SK-N-SH (cell line): ENCODE measurements at regions not wholly inside any gene's neighbourhood (a gene's known extent, or its start where the extent isn't known, plus 50 kb on each side); places are given as distances from the start of the nearest gene placed in this dataset.

Experiments used
- CTCF ChIA-PET: fragments of 300-600, 350-600 bp; formaldehyde crosslinking; extraction: SDS; loops from one replicate; lab custom pipeline; 2021; lab: Yijun Ruan, JAX
- POLR2A ChIA-PET: fragments of 350-600 bp; sonication (Branson Sonifier 250); formaldehyde crosslinking; extraction: SDS; loops from one replicate; lab custom pipeline; 2020; ENCODE audit warnings: antibody characterized with exemption, inconsistent platforms; lab: Yijun Ruan, JAX
- DNase-seq: peaks from one replicate; pipeline ENCODE4 v3.0.0; 2012
- H2AFZ ChIP-seq: fragments of 200-600 bp; sonication (generic); 2 replicates; pipeline ENCODE4 v1.8.1; 2016; ENCODE audit warnings: antibody characterized with exemption, mild to moderate bottlenecking, low read depth
- H3F3A ChIP-seq: fragments of 200-600 bp; sonication (generic); replicated peaks from 2 replicates; pipeline ENCODE3; 2016; ENCODE audit warnings: antibody characterized with exemption, mild to moderate bottlenecking; ENCODE audit not compliant: insufficient read depth
- H3K27ac ChIP-seq, 2 experiments: fragments of 200-500 bp in 1 of 2; fragments of 200-600 bp in 1 of 2; sonication (Bioruptor generic) in 1 of 2; sonication (generic), shearing (Covaris generic) in 1 of 2; 2 replicates each; pipeline versions ENCODE4 v1.5.1 to v1.6.1; 2014 to 2016; ENCODE audit warnings: low read depth in 2 of 2, inconsistent platforms in 1 of 2, low read length in 1 of 2, mild to moderate bottlenecking in 1 of 2, mixed read lengths in 1 of 2
- H3K27me3 ChIP-seq: fragments of 200-600 bp; sonication (generic), shearing (Covaris generic); 2 replicates; pipeline ENCODE4 v1.6.1; 2016; ENCODE audit warnings: mixed run types; ENCODE audit not compliant: insufficient read depth
- H3K36me3 ChIP-seq, 2 experiments: fragments of 200-500 bp in 1 of 2; fragments of 200-600 bp in 1 of 2; sonication (Bioruptor generic) in 1 of 2; sonication (generic) in 1 of 2; replicated peaks in 1 of 2; 2 replicates each; pipeline versions ENCODE3 to v1.5.1; 2014 to 2016; ENCODE audit warnings: low read length in 1 of 2, mild to moderate bottlenecking in 1 of 2; ENCODE audit not compliant: insufficient read depth in 2 of 2, control insufficient read depth in 1 of 2
- H3K4me1 ChIP-seq, 2 experiments: fragments of 200-500 bp in 1 of 2; fragments of 200-600 bp in 1 of 2; sonication (Bioruptor generic) in 1 of 2; sonication (generic), shearing (Covaris generic) in 1 of 2; 2 replicates each; pipeline versions ENCODE4 v1.5.1 to v1.6.1; 2014 to 2016; ENCODE audit warnings: low read depth in 1 of 2, low read length in 1 of 2, mixed run types in 1 of 2; ENCODE audit not compliant: insufficient read depth in 2 of 2, control insufficient read depth in 1 of 2
- H3K4me2 ChIP-seq: fragments of 200-600 bp; sonication (generic), shearing (Covaris generic); 2 replicates; pipeline ENCODE4 v1.6.1; 2017; ENCODE audit warnings: mixed run types
- H3K4me3 ChIP-seq, 2 experiments: fragments of 200-500 bp in 1 of 2; fragments of 200-600 bp in 1 of 2; sonication (Bioruptor generic) in 1 of 2; sonication (generic), shearing (Covaris generic) in 1 of 2; 2 replicates each; pipeline versions ENCODE4 v1.5.1 to v1.8.1; 2014 to 2016; ENCODE audit warnings: low read depth in 2 of 2, inconsistent platforms in 1 of 2, low read length in 1 of 2, mild to moderate bottlenecking in 1 of 2, mixed read lengths in 1 of 2, moderate library complexity in 1 of 2
- H3K79me2 ChIP-seq: fragments of 200-600 bp; sonication (generic); 2 replicates; pipeline ENCODE4 v1.8.1; 2017; ENCODE audit warnings: mild to moderate bottlenecking; ENCODE audit not compliant: insufficient read depth
- H3K9ac ChIP-seq: fragments of 200-600 bp; sonication (generic); 2 replicates; pipeline ENCODE4 v1.6.1; 2017; ENCODE audit warnings: mixed run types
- H3K9me2 ChIP-seq: fragments of 200-600 bp; sonication (generic); 2 replicates; pipeline ENCODE4 v1.6.1; 2017; ENCODE audit warnings: mixed run types
- H3K9me3 ChIP-seq: fragments of 200-600 bp; sonication (generic); 2 replicates; pipeline ENCODE4 v1.6.1; 2017; ENCODE audit warnings: mixed run types, mild to moderate bottlenecking, moderate library complexity
- H4K20me1 ChIP-seq: fragments of 200-600 bp; sonication (generic); 2 replicates; pipeline ENCODE4 v1.6.1; 2017; ENCODE audit warnings: mild to moderate bottlenecking, mixed run types; ENCODE audit not compliant: insufficient read depth
- CHD2 ChIP-seq: fragments of 150-350 bp; IDR thresholded peaks from 2 replicates; pipeline ENCODE4 v1.6.1; 2018; ENCODE audit warnings: low read length; ENCODE audit not compliant: partially characterized antibody
- GATA2 ChIP-seq: sonication (generic); formaldehyde crosslinking; IDR thresholded peaks from 2 replicates; pipeline ENCODE4 v1.5.0; 2020; ENCODE audit warnings: mild to moderate bottlenecking, missing genetic modification reagents
- POLR2AphosphoS5 ChIP-seq: IDR thresholded peaks from 2 replicates; pipeline ENCODE4 v1.6.1; 2012; ENCODE audit warnings: low read depth, low read length
- RCOR1 ChIP-seq: fragments of 150-350 bp; IDR thresholded peaks from 2 replicates; pipeline ENCODE4 v1.6.1; 2017; ENCODE audit warnings: antibody characterized with exemption, low read length
- TAF1 ChIP-seq: IDR thresholded peaks from 2 replicates; pipeline ENCODE4 v1.6.1; 2012; ENCODE audit warnings: low read depth, mild to moderate bottlenecking, low read length, moderate library complexity, borderline replicate concordance
- WGBS: methylation state at CpG from one replicate; pipeline ENCODE4 v1.1.6; 2017; ENCODE audit warnings: low lambda C conversion rate; 5-methylcytosine and 5-hydroxymethylcytosine counted together
- TF ChIP-seq, protein P1 (sequence below): fragments of 200-600 bp; sonication (generic); IDR thresholded peaks from 2 replicates; pipeline ENCODE4 v1.6.1; 2017; ENCODE audit warnings: antibody characterized with exemption, mild to moderate bottlenecking, moderate library complexity
- TF ChIP-seq, protein P2 (sequence below): IDR thresholded peaks from 2 replicates; pipeline ENCODE4 v1.4.0; 2012; ENCODE audit warnings: low read depth, borderline replicate concordance
- TF ChIP-seq, protein P3 (sequence below): IDR thresholded peaks from 2 replicates; pipeline ENCODE4; 2012

- Histone ChIP-seq H3K4me1 (no peaks in the 10 kb centered on the region), H3K27me3 (no peaks in the 10 kb centered on the region), H3K9me2 (no peaks in the 10 kb centered on the region)
- no peak for TF ChIP-seq POLR2AphosphoS5
- TF ChIP-seq, protein P1, sequence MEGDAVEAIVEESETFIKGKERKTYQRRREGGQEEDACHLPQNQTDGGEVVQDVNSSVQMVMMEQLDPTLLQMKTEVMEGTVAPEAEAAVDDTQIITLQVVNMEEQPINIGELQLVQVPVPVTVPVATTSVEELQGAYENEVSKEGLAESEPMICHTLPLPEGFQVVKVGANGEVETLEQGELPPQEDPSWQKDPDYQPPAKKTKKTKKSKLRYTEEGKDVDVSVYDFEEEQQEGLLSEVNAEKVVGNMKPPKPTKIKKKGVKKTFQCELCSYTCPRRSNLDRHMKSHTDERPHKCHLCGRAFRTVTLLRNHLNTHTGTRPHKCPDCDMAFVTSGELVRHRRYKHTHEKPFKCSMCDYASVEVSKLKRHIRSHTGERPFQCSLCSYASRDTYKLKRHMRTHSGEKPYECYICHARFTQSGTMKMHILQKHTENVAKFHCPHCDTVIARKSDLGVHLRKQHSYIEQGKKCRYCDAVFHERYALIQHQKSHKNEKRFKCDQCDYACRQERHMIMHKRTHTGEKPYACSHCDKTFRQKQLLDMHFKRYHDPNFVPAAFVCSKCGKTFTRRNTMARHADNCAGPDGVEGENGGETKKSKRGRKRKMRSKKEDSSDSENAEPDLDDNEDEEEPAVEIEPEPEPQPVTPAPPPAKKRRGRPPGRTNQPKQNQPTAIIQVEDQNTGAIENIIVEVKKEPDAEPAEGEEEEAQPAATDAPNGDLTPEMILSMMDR: no peak
- TF ChIP-seq, all 33 proteins: peak for 0
- no peaks in the 10 kb centered on the region for H3F3A ChIP-seq
- no peak overlapping the region for H3K4me2 ChIP-seq
- H4K20me1 ChIP-seq: no peaks in the 10 kb centered on the region
- no peak for DNase-seq
- H2AFZ ChIP-seq: no peak overlapping the region
- POLR2A ChIA-PET: no interaction called here
- H3K9ac ChIP-seq: no peak overlapping the region
- no peaks in the 10 kb centered on the region for H3K79me2 ChIP-seq
- no peak overlapping the region for H3K27ac ChIP-seq
- H3K9me3 ChIP-seq: no peaks in the 10 kb centered on the region
- H3K36me3 ChIP-seq: no peaks in the 10 kb centered on the region
- no peak overlapping the region for H3K4me3 ChIP-seq
- CTCF ChIA-PET: interaction anchor here (0.6 to 1.3 kb wide), 2 partner anchors 10 to 21 kb away, joined by 3 to 6 read pairs; no protein-coding TSS in a partner anchor
These were observed 395.1 kb downstream of the ARHGEF28 start for GRCh38 chr5:74021126-74021525.

- TF ChIP-seq RCOR1 (no peak), TAF1 (no peak), POLR2AphosphoS5 (no peak), GATA2 (CRISPR knock-in tag) (no peak), CHD2 (no peak)
- TF ChIP-seq, protein P2, sequence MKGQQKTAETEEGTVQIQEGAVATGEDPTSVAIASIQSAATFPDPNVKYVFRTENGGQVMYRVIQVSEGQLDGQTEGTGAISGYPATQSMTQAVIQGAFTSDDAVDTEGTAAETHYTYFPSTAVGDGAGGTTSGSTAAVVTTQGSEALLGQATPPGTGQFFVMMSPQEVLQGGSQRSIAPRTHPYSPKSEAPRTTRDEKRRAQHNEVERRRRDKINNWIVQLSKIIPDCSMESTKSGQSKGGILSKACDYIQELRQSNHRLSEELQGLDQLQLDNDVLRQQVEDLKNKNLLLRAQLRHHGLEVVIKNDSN: no peak
- TF ChIP-seq, protein P3, sequence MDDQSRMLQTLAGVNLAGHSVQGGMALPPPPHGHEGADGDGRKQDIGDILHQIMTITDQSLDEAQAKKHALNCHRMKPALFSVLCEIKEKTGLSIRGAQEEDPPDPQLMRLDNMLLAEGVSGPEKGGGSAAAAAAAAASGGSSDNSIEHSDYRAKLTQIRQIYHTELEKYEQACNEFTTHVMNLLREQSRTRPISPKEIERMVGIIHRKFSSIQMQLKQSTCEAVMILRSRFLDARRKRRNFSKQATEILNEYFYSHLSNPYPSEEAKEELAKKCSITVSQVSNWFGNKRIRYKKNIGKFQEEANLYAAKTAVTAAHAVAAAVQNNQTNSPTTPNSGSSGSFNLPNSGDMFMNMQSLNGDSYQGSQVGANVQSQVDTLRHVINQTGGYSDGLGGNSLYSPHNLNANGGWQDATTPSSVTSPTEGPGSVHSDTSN: no peak
- TF ChIP-seq, all 33 proteins: peak for 0
- DNase-seq: no peak
- no peaks in the 10 kb centered on the region for H3K9me3 ChIP-seq
- H3F3A ChIP-seq: no peaks in the 10 kb centered on the region
- ChIA-PET CTCF (interaction anchor here (1.3 kb wide), 2 partner anchors 11 kb away, joined by 3 to 6 read pairs; no protein-coding TSS in a partner anchor), POLR2A (no interaction called here)
- H3K36me3 ChIP-seq: no peaks in the 10 kb centered on the region
- no peaks in the 10 kb centered on the region for H3K9me2 ChIP-seq
- H3K79me2 ChIP-seq: no peaks in the 10 kb centered on the region
- 65% methylated on average over 5 of the region's 5 CpGs for WGBS
- H3K4me1 ChIP-seq: no peaks in the 10 kb centered on the region
- H2AFZ ChIP-seq: no peak overlapping the region
- H3K9ac ChIP-seq: no peak overlapping the region
- no peak overlapping the region for H3K4me3 ChIP-seq
- H3K4me2 ChIP-seq: no peak overlapping the region
- H3K27me3 ChIP-seq: no peaks in the 10 kb centered on the region
- H4K20me1 ChIP-seq: no peaks in the 10 kb centered on the region
- H3K27ac ChIP-seq: no peak overlapping the region
These were observed 394.5 kb downstream of the ARHGEF28 start for GRCh38 chr5:74020503-74020902.
